GM19372 (cell line): ENCODE measurements at regions not wholly inside any gene's neighbourhood (a gene's known extent, or its start where the extent isn't known, plus 50 kb on each side); places are given as distances from the start of the nearest gene placed in this dataset.
"Not testable (repeated sequence)": the region's sequence is repeated elsewhere in the genome, so short reads cannot be mapped to it uniquely, and the experiment has no call there.

Experiments
- ATAC-seq: cut with Tn5 transposase; IDR thresholded peaks from one replicate; pipeline ENCODE4 v1.9.1; 2021; ENCODE audit warnings: mild to moderate bottlenecking, low read depth, moderate library complexity; ENCODE audit not compliant: unreplicated experiment

- no peak for ATAC-seq
These were observed 931.0 kb downstream of the STIM2 start for GRCh38 chr4:27791640-27792039.

DNA sequence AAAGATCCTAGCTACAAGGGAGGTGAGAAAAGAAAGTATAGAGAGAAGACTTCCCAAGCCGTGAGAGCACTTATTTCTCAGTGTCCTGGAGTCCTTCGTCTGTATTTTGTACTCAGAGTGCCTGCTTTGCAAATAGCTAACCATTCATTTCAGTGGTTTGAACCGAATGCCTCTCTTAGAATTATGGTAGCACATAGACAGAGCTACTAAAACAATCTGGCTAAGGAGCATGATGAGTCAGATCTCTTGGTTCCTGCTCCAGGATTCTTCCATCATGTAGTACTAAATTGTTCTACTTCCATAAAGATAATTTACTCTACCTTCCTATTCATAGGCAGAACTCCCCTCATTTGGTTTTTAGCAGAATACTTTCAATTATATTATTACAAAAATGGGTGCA is 946.6 kb downstream of the STIM2 start:
- ATAC-seq: no peak

GRCh38 chr4:27811948-27812347 is 951.3 kb downstream of the STIM2 start:
- no peak for ATAC-seq

GRCh38 chr4:27813226-27813625 is 952.6 kb downstream of the STIM2 start:
- ATAC-seq: not testable (repeated sequence)

- ATAC-seq: not testable (repeated sequence)
These were observed 953.2 kb downstream of the STIM2 start for GRCh38 chr4:27813699-27814425.

DNA sequence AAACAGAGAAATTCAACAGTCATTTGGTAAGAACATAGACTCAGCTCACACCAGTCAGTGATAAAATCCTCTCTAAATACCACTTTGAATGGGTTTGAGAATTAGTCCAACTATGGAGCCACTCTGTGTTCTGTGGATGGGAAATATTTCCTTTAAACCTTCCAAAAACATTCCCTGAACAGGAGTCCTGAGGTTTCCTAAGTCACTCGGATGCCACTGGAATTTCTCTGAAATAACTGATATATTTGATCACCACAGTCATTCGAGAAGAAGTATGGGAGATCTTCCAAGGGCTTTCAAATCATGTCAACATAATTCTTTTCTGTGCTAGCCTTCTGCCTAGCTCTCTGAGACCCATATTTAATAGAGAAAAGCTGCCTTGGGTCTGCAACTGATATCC is 958.6 kb downstream of the STIM2 start:
- no peak for ATAC-seq

DNA sequence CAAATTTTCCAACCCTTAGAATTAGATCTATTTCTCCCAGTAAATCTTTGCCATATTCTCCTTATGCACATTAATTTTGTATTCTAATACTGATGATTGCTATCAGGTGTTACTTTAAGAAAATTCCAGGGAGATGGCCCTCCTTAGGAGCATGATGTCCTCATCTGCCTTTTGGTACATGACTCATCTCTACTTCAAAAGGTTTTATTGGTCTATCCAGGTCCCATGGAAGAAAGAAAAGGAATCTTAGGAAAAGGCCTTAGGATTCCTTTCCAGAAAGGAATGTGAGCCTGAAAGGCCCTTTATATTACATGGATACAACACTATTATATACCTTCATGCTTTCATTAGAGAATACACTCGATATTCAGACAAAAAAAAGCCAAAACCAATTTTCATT is 968.2 kb downstream of the STIM2 start:
- ATAC-seq: no peak

DNA sequence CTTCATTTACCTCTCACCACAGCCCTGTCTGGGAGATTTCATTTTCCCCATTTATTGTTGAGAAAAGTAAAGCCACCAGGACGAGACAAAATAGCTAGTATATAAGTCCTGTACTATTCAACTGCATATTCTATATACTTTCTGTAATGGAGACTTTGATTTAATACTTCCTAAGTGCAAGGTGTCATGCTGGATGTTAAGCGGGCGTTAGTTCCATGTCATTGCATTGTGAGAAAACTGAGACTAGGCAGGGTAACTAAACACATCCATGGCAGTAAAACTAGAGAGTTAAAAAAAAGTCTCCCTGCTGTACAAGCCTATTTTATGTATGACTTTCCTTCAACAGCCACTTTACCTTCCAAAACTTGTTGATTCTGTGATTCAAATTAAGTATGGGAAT is 969.6 kb downstream of the STIM2 start:
- ATAC-seq: no peak

GRCh38 chr4:27835851-27836250 is 975.2 kb downstream of the STIM2 start:
- ATAC-seq: no peak

DNA sequence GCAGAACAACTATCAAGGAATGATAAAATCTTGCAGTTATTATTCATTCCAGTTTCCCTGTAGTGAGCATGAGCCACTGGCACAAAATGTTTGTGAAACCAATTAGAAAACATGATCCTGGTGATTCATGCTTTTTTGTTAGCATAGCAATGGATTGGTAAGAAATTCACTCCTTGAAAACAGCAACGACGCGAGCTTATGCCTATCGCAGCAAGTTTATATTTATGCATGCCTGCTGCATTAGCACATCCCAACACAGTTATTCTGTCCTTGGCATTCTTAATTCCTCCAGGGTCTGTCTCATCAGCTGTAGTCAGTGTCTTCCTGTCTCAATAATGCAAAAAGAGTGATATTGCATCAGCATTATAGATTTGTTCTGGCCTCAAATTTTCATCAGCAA is 975.9 kb downstream of the STIM2 start:
- ATAC-seq: no peak

- no peak for ATAC-seq
These were observed 983.1 kb downstream of the STIM2 start for GRCh38 chr4:27843776-27844175.

DNA sequence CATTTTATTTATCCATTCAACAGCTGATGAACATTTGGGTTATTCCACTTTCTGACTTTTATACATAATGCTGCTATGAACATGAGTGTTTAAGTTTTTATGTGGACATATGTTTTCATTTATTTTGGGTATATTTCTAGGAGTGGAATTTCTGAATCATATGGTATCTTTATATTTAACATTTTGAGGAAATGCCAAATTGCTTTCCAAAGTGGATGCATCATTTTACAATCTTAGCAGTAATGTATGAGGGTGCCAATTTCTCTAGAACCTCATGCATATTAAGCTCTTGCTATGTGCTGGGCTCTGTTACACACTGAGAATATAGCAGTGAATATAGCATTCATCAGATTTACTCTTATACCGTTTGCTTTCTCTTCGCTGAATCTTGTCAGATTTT is 983.7 kb downstream of the STIM2 start:
- ATAC-seq: no peak

DNA sequence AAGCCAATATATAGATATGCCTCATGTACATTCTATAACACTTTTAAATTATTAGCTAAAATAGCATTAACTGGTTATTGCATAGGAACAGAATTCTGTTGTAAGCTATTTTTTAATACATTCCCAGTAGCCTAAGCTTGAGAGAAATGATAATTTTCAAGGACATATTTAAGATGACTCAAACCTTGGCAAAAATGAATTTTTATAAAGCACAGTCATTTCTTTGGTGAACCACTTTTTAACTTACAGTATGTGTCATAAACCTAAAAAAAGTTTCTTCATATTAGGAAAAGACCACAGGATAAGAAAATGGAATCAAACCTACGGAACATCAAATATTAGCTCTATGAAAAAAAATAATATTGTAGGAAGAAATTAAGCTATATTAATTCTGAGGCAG is 986.3 kb downstream of the STIM2 start:
- ATAC-seq: no peak

- no peak for ATAC-seq
These were observed 1000.7 kb downstream of the STIM2 start for GRCh38 chr4:27861381-27861787.

DNA sequence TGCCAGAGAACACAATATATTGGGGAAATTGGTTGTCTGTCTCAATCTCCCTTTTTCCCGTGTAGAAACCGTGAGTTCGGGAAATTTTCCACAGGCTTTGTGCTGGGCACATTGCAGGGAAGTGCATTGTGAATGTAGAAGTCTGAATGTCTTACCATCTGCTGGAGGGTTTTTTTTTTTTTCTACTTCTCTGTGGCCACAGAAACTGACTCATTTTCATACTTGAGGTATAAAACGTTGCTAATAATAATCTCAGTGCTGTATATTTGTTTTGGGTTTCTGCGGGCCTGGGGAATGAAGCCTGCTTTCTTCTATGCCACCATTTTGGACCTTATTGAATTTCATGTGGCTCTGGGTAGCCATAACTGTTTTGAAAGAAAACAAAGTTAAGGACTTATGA is 1001.2 kb downstream of the STIM2 start:
- ATAC-seq: no peak

- no peak for ATAC-seq
These were observed 1013.0 kb downstream of the STIM2 start for GRCh38 chr4:27873596-27873995.

- no peak for ATAC-seq
These were observed 1021.1 kb downstream of the STIM2 start for GRCh38 chr4:27881705-27882104.

DNA sequence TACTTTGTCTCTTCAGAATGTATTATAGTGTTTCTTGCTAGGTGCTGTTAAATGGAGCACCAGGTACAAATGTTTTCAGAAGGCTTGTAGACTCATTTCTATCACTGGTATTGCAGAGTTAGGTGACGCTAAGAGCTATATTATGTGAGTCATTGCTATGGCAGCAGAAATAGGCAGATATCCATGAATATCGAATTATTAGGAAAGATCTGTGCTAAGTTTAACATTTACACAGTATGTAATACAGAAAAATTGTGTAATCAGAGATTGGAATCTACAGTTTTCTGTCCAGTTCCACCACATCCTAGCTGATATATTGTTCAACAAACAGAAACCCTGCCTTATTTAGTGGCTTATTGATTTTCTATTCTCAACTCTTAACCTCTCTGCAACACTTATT is 1025.5 kb downstream of the STIM2 start:
- no peak for ATAC-seq

GRCh38 chr4:27887646-27888045 is 1027.0 kb downstream of the STIM2 start:
- ATAC-seq: no peak

DNA sequence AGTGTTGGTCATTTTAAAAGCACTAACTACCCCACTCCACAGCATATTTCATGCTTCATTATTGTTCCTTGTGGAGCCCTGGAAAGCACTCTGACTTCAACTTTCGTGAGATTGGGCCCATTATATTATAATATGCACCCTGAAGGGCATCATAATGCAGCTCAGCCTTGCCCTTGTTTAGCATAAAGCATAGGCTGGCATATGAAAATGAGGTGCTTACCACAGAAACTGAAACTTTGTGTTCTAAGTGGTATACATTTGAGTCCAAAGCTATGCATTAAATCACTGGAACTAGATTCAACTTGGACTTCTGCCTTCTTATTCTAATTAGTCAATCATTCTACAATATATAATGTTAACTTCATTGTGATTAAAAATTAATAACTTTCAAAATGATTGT is 1027.9 kb downstream of the STIM2 start:
- ATAC-seq: no peak

- no peak for ATAC-seq
These were observed 1034.3 kb downstream of the STIM2 start for GRCh38 chr4:27894951-27895350.

- ATAC-seq: no peak
These were observed 1047.7 kb downstream of the STIM2 start for GRCh38 chr4:27908356-27908755.

- no peak for ATAC-seq
These were observed 1049.6 kb downstream of the STIM2 start for GRCh38 chr4:27910227-27910626.
